AG09309 (cell line): ENCODE measurements at regions not wholly inside any gene's neighbourhood (a gene's known extent, or its start where the extent isn't known, plus 50 kb on each side); places are given as distances from the start of the nearest gene placed in this dataset.
"Not testable (repeated sequence)": the region's sequence is repeated elsewhere in the genome, so short reads cannot be mapped to it uniquely, and the experiment has no call there.

ENCODE experiments used
- DNase-seq: peaks from one replicate; pipeline ENCODE4 v3.0.0-alpha.2; 2010; ENCODE audit warnings: low read depth
- H3K4me3 ChIP-seq: 2 replicates; pipeline ENCODE4 v1.5.1; 2011; ENCODE audit warnings: mild to moderate bottlenecking, low read depth, low read length, moderate library complexity; ENCODE audit not compliant: control insufficient read depth
- CTCF ChIP-seq: IDR thresholded peaks from 2 replicates; pipeline ENCODE4 v1.5.1; 2011; ENCODE audit warnings: mild to moderate bottlenecking, low read depth, low read length, inconsistent platforms; ENCODE audit not compliant: insufficient read depth, control insufficient read depth; ENCODE audit errors: missing control alignments

- no peak overlapping the region for H3K4me3 ChIP-seq
- no peak for DNase-seq
- TF ChIP-seq CTCF, result no peak
These were observed 109.4 kb downstream of the PDHA2 start for GRCh38 chr4:95949136-95949765.

GRCh38 chr4:95949808-95950207 lies 109.9 kb downstream of the PDHA2 start:
- no peak overlapping the region for H3K4me3 ChIP-seq
- TF ChIP-seq CTCF, result no peak
- DNase-seq, result no peak

GRCh38 chr4:95952538-95952937 lies 112.6 kb downstream of the PDHA2 start:
- DNase-seq, H3K4me3 ChIP-seq: not testable (repeated sequence)

- no peak for TF ChIP-seq CTCF
- H3K4me3 ChIP-seq, result no peak overlapping the region
- DNase-seq, result no peak
These were observed 116.2 kb downstream of the PDHA2 start for GRCh38 chr4:95956094-95956493.

- TF ChIP-seq CTCF, result no peak
- no peak overlapping the region for H3K4me3 ChIP-seq
- DNase-seq, result no peak
These were observed 117.2 kb downstream of the PDHA2 start for GRCh38 chr4:95957054-95957453.

GRCh38 chr4:95957759-95958158 lies 117.9 kb downstream of the PDHA2 start:
- H3K4me3 ChIP-seq, result no peak overlapping the region
- no peak for TF ChIP-seq CTCF
- DNase-seq, result no peak

GRCh38 chr4:95959182-95959581 lies 119.3 kb downstream of the PDHA2 start:
- no peak for DNase-seq
- TF ChIP-seq CTCF, result no peak
- no peak overlapping the region for H3K4me3 ChIP-seq
